Ectodermal cell (in vitro differentiated cells): ENCODE measurements at regions not wholly inside any gene's neighbourhood (a gene's known extent, or its start where the extent isn't known, plus 50 kb on each side); places are given as distances from the start of the nearest gene placed in this dataset.

Experiments used
- H3K27ac ChIP-seq: 2 replicates; pipeline ENCODE4 v1.7.0; 2013; ENCODE audit warnings: mild to moderate bottlenecking, low read depth, low read length; ENCODE audit not compliant: insufficient read depth, poor library complexity, severe bottlenecking
- H3K27me3 ChIP-seq: 2 replicates; pipeline ENCODE4 v1.7.0; 2013; ENCODE audit warnings: mild to moderate bottlenecking, low read length; ENCODE audit not compliant: insufficient read depth, control insufficient read depth, poor library complexity, severe bottlenecking
- H3K36me3 ChIP-seq: one replicate; pipeline ENCODE4 v1.7.0; 2013; ENCODE audit warnings: low read length; ENCODE audit not compliant: control insufficient read depth, insufficient read depth
- H3K4me1 ChIP-seq: one replicate; pipeline ENCODE4 v1.7.0; 2013; ENCODE audit warnings: low read length; ENCODE audit not compliant: control insufficient read depth, insufficient read depth
- H3K4me3 ChIP-seq: 2 replicates; pipeline ENCODE4 v1.7.0; 2013; ENCODE audit warnings: low read depth, low read length, control low read depth; ENCODE audit not compliant: insufficient read depth
- H3K9me3 ChIP-seq: 2 replicates; pipeline ENCODE4 v1.7.0; 2013; ENCODE audit warnings: mild to moderate bottlenecking, low read length, moderate library complexity; ENCODE audit not compliant: control insufficient read depth
- WGBS, 2 experiments: methylation state at CpG; one replicate each; pipeline ENCODE4 v1.1.7; 2013; ENCODE audit warnings: missing lambda C conversion rate in 2 of 2; 5-methylcytosine and 5-hydroxymethylcytosine counted together

DNA sequence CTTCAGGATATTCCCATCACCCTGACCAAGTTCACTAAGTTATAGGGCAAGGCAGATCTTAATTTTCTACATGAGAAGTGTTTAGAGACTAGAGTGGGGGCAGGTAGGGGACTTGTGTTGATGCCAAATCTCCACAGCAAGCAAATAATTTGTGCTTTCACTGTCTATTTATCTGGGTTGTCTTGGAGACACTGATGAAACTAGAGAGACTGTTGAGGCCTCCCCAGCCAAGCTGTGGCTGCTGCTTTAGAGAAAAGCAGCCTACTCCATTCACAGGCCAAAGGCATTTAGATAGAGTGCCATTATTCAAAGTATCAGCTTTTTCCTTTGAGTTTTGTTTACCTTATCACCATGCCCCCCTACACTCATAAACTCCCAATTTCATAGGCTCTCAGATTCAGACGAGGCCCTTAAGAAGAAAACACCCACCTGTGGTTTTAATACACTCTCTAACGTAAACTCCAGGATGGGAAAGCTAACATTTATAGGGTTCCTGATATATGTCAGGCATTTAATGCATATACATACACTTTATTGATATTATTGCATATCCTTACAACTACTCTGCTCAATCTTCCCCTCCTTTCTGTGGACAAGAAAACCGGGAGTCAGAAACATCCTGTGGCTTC is 130.4 kb upstream of the FOXB1 start:
- H3K27ac ChIP-seq = no peak overlapping the region
- 85 to 89% methylated on average over 2 to 3 of the region's 3 CpGs for WGBS, 2 experiments
- H3K27me3 ChIP-seq = no peaks in the 10 kb centered on the region
- H3K4me1 ChIP-seq = peaks cover 4% of the 10 kb centered on the region
- H3K36me3 ChIP-seq = no peaks in the 10 kb centered on the region
- no peak overlapping the region for H3K4me3 ChIP-seq
- no peaks in the 10 kb centered on the region for H3K9me3 ChIP-seq

DNA sequence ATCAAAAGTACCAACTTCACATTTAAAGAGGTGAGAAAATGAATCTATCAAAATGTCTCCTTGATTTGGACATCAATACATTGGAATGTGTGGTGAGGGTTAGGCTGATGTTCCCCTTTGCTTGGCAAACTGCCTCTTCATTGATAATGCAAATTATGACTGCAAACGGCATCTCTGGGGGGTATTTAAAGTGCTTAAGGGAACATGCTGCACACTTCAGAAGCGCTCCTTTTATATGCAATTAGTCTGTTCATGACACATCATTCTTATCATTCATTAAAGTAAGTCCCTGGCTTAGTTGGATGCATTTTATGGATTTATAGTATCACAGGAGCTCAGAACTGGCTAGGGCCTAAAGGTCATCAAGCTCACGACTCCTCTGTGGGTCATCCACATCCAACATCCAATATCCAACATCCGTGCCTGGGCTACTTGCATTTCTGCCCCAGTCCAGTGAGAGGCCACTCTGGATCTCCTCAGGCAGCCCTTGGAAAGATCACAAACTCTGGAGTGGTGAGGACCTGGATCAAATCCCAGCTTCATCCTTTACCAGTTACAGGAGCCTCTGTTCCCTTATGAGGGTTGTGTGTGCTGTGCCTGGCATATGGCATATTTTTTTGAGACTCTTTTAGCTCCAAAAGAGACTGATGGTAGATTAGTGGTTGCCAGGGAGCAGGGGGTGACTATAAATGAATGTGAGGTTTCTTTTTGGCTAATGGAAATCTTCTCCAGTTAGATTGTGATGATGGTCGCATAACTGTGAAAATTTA is 136.8 kb upstream of the FOXB1 start:
- 93% methylated on average over 3 to 4 of the region's 5 CpGs for WGBS, 2 experiments
- H3K27ac ChIP-seq = no peak overlapping the region
- H3K27me3 ChIP-seq = no peaks in the 10 kb centered on the region
- H3K36me3 ChIP-seq = no peaks in the 10 kb centered on the region
- H3K9me3 ChIP-seq = no peaks in the 10 kb centered on the region
- H3K4me1 ChIP-seq = no peaks in the 10 kb centered on the region
- H3K4me3 ChIP-seq = no peak overlapping the region

- H3K27ac ChIP-seq = no peak overlapping the region
- H3K36me3 ChIP-seq = no peaks in the 10 kb centered on the region
- H3K9me3 ChIP-seq = no peaks in the 10 kb centered on the region
- H3K4me1 ChIP-seq = no peaks in the 10 kb centered on the region
- no peaks in the 10 kb centered on the region for H3K27me3 ChIP-seq
- no peak overlapping the region for H3K4me3 ChIP-seq
- 58 to 66% methylated on average over 3 to 4 of the region's 4 CpGs for WGBS, 2 experiments
Observed at GRCh38 chr15:59866642-59867041, 137.5 kb upstream of the FOXB1 start.

- Histone ChIP-seq H3K27me3 (no peaks in the 10 kb centered on the region), H3K9me3 (no peaks in the 10 kb centered on the region), H3K4me1 (no peaks in the 10 kb centered on the region), H3K27ac (no peak overlapping the region), H3K36me3 (no peaks in the 10 kb centered on the region), H3K4me3 (no peak overlapping the region)
- WGBS, 2 experiments = 79 to 82% methylated on average over 9 of the region's 9 CpGs
Observed at GRCh38 chr15:59862191-59863155, 141.6 kb upstream of the FOXB1 start.

- 95 to 99% methylated on average over 3 of the region's 3 CpGs for WGBS, 2 experiments
- Histone ChIP-seq H3K36me3 (no peaks in the 10 kb centered on the region), H3K4me1 (no peaks in the 10 kb centered on the region), H3K4me3 (no peak overlapping the region), H3K9me3 (no peaks in the 10 kb centered on the region), H3K27ac (no peak overlapping the region), H3K27me3 (no peaks in the 10 kb centered on the region)
Observed at GRCh38 chr15:59847968-59848367, 156.1 kb upstream of the FOXB1 start.

DNA sequence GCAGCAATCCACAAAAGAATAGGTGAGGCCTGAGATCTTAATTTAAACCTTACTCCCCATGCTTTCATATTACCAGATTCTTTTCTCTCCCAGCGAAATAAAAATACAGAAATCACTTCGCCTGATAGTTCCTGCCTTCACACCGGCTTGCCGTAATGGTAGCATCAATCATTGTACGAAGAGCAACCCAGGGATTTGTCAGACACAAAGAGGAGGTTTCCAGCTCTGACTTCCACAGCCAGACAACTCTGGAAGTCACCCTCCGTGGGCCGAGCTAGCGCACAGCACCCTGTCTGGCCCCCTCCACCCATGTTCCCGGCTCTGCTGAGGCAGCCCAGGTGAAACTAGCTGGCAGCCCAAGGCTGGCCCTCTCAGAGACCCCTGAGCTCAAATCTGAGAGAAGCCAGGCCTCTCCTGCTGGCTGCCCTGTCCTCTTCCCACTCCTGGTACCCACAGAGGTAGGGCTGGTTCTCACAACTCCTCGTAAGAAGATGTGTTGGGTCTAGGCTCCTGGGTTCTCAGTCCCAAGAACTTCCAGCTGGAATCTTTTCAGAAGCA is 156.9 kb upstream of the BNIP2 start:
- 93 to 97% methylated on average over 10 of the region's 10 CpGs for WGBS, 2 experiments
- Histone ChIP-seq H3K27me3 (no peaks in the 10 kb centered on the region), H3K4me1 (no peaks in the 10 kb centered on the region), H3K36me3 (no peaks in the 10 kb centered on the region), H3K27ac (no peak overlapping the region), H3K4me3 (no peak overlapping the region), H3K9me3 (no peaks in the 10 kb centered on the region)

GRCh38 chr15:59843609-59844008 is 154.5 kb upstream of the BNIP2 start:
- peaks cover 7% of the 10 kb centered on the region for H3K4me1 ChIP-seq
- no peaks in the 10 kb centered on the region for H3K9me3 ChIP-seq
- H3K36me3 ChIP-seq = no peaks in the 10 kb centered on the region
- 89% methylated on average over 4 of the region's 4 CpGs for WGBS, 2 experiments
- no peak overlapping the region for H3K4me3 ChIP-seq
- H3K27me3 ChIP-seq = no peaks in the 10 kb centered on the region
- H3K27ac ChIP-seq = no peak overlapping the region

GRCh38 chr15:59841036-59841435 is 151.9 kb upstream of the BNIP2 start:
- H3K9me3 ChIP-seq = no peaks in the 10 kb centered on the region
- H3K36me3 ChIP-seq = no peaks in the 10 kb centered on the region
- no peak overlapping the region for H3K27ac ChIP-seq
- no peak overlapping the region for H3K4me3 ChIP-seq
- 94 to 99% methylated on average over 4 of the region's 4 CpGs for WGBS, 2 experiments
- H3K4me1 ChIP-seq = peaks cover 7% of the 10 kb centered on the region
- no peaks in the 10 kb centered on the region for H3K27me3 ChIP-seq

DNA sequence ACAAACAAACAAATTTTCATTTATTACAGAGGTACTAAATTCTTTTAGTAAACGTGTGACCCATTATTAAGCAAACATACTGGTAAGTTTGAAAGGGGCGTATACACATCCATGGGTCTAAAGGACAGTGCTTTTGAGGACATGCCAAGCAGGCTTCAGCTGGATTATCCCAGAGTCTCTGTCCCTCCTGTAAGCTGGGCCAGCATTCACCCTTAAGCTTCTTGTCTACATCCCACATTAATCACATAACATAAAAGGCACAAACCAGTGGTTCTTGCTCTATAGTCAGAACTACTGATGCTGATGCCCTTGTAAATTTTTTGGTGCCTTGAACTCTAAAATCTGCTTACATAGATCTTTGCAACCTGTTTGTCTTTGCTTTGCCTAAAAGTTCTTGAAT is 150.8 kb upstream of the BNIP2 start:
- no peaks in the 10 kb centered on the region for H3K9me3 ChIP-seq
- no peak overlapping the region for H3K27ac ChIP-seq
- peaks cover 7% of the 10 kb centered on the region for H3K4me1 ChIP-seq
- no peak overlapping the region for H3K4me3 ChIP-seq
- 94% methylated on average over 2 of the region's 2 CpGs for WGBS, 2 experiments
- no peaks in the 10 kb centered on the region for H3K36me3 ChIP-seq
- H3K27me3 ChIP-seq = no peaks in the 10 kb centered on the region

DNA sequence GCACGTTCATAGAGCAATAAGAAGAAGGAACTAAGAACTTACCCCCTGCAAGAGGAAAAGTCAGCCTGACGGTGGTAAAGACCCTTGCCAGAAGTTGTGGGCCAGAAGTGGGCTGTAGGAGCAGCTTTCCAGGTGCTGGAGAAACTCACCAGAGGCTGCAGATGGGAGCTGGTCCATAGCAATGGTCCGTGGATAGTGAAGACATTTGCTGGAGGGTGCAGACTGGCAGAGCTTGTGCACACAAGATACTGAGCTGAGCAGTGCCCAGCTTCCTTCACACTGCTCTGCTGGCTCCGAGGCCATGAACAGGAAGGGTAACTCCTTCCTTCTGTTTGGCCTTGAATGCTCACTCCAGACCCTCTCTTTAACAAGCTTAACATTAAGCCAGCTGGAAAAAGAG is 149.8 kb upstream of the BNIP2 start:
- Histone ChIP-seq H3K4me1 (peaks cover 7% of the 10 kb centered on the region), H3K36me3 (no peaks in the 10 kb centered on the region), H3K4me3 (no peak overlapping the region), H3K27ac (no peak overlapping the region), H3K9me3 (no peaks in the 10 kb centered on the region), H3K27me3 (no peaks in the 10 kb centered on the region)
- 91 to 92% methylated on average over 4 of the region's 4 CpGs for WGBS, 2 experiments
